Progenitor cell of endocrine pancreas (in vitro differentiated cells): ENCODE measurements at regions not wholly inside any gene's neighbourhood (a gene's known extent, or its start where the extent isn't known, plus 50 kb on each side); places are given as distances from the start of the nearest gene placed in this dataset.

Source experiments
- DNase-seq: peaks from one replicate; pipeline ENCODE4 v3.0.0; 2021; ENCODE audit warnings: low spot score; ENCODE audit not compliant: unreplicated experiment
- H3K27ac Mint-ChIP-seq: 2 replicates; pipeline ENCODE4 v1.8.0; 2021; ENCODE audit warnings: mild to moderate bottlenecking, moderate library complexity, mixed read lengths
- H3K27me3 Mint-ChIP-seq: 2 replicates; pipeline ENCODE4 v1.8.0; 2021; ENCODE audit warnings: mixed read lengths
- H3K36me3 Mint-ChIP-seq: 2 replicates; pipeline ENCODE4 v1.8.0; 2022; ENCODE audit warnings: mixed read lengths; ENCODE audit not compliant: insufficient read depth
- H3K4me1 Mint-ChIP-seq: 2 replicates; pipeline ENCODE4 v1.8.0; 2021; ENCODE audit warnings: low read depth, mixed read lengths
- H3K4me3 Mint-ChIP-seq: 2 replicates; pipeline ENCODE4 v1.8.0; 2021; ENCODE audit warnings: low read depth, mild to moderate bottlenecking, moderate library complexity, mixed read lengths
- H3K9me3 Mint-ChIP-seq: 2 replicates; pipeline ENCODE4 v1.8.0; 2021; ENCODE audit warnings: low read depth, mixed read lengths
- TF ChIP-seq, protein P1 (sequence below): fragments of 200-600 bp; sonication (generic); IDR thresholded peaks from one replicate; pipeline ENCODE4 v1.5.0; 2021; ENCODE audit warnings: antibody characterized with exemption, mild to moderate bottlenecking; ENCODE audit not compliant: unreplicated experiment

DNA sequence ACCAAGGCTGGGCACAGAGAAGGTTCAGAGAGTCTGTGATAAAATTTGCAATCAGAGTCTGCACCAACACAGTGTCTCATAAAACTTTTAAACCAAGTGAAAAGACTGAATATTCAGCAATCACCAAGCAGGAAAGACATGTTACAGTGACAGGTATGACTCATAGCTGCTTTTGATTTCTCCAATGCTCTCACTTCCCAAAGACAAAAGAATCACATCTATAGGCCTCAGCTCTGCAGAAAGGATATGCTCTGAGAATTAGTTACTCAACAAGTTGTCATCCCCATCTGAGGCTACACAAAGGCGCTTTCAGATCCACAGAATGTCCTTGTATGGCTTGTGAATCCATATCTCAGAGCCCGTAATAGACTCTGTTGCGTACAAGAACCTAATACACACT, 92.5 kb downstream of the KCNF1 start:
- H3K4me3 Mint-ChIP-seq = no peak overlapping the region
- H3K4me1 Mint-ChIP-seq = no peaks in the 10 kb centered on the region
- peaks cover 1% of the 10 kb centered on the region for H3K36me3 Mint-ChIP-seq
- TF ChIP-seq, protein P1, sequence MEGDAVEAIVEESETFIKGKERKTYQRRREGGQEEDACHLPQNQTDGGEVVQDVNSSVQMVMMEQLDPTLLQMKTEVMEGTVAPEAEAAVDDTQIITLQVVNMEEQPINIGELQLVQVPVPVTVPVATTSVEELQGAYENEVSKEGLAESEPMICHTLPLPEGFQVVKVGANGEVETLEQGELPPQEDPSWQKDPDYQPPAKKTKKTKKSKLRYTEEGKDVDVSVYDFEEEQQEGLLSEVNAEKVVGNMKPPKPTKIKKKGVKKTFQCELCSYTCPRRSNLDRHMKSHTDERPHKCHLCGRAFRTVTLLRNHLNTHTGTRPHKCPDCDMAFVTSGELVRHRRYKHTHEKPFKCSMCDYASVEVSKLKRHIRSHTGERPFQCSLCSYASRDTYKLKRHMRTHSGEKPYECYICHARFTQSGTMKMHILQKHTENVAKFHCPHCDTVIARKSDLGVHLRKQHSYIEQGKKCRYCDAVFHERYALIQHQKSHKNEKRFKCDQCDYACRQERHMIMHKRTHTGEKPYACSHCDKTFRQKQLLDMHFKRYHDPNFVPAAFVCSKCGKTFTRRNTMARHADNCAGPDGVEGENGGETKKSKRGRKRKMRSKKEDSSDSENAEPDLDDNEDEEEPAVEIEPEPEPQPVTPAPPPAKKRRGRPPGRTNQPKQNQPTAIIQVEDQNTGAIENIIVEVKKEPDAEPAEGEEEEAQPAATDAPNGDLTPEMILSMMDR = no peak
- no peak for DNase-seq
- H3K27me3 Mint-ChIP-seq = no peaks in the 10 kb centered on the region
- H3K9me3 Mint-ChIP-seq = no peaks in the 10 kb centered on the region
- no peak overlapping the region for H3K27ac Mint-ChIP-seq

DNA sequence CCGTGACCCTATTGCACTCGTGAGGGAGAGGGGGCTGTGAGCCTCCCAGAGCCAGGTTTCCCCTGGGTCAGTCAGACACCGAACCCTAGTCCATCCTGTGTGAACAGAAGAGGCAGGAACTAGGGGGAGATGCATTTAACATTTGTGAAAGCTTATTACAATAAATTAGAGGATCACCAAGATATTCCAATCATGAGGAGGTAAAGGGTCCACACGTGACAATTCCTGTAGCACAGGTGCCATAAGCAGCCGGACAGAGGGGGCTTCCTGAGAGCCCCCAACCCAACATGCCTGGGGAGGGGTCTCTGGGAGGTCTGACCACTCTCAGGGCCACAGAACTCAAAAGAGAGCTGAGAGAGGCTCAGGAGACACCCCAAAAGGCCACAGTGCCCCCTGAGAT, 93.3 kb downstream of the KCNF1 start:
- no peaks in the 10 kb centered on the region for H3K4me1 Mint-ChIP-seq
- H3K27me3 Mint-ChIP-seq = no peaks in the 10 kb centered on the region
- no peaks in the 10 kb centered on the region for H3K9me3 Mint-ChIP-seq
- H3K4me3 Mint-ChIP-seq = no peak overlapping the region
- DNase-seq = no peak
- no peak overlapping the region for H3K27ac Mint-ChIP-seq
- TF ChIP-seq, protein P1 = no peak
- H3K36me3 Mint-ChIP-seq = peaks cover 1% of the 10 kb centered on the region

DNA sequence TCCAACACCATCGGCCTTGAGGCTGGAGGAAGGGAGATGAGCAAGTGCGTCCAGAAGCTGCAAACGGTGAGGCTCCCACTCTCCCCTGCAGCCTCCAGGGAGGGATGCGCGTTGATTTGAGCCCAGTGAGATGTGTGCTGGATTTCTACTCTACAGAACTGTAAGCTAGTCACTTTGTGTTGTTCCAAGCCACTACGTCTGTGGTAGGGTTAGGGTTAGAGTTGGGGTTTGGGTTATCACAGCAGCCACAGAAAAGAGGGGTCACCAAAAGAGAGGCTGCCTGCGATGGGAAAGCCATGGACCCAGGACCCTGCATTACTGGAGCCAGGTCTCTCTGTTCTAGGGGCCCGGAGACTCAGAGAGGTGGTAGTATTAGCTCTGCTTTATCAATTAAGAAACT, 94.5 kb downstream of the KCNF1 start:
- no peaks in the 10 kb centered on the region for H3K9me3 Mint-ChIP-seq
- H3K36me3 Mint-ChIP-seq = peaks cover 1% of the 10 kb centered on the region
- H3K4me1 Mint-ChIP-seq = no peaks in the 10 kb centered on the region
- no peak overlapping the region for H3K27ac Mint-ChIP-seq
- no peaks in the 10 kb centered on the region for H3K27me3 Mint-ChIP-seq
- no peak for DNase-seq
- H3K4me3 Mint-ChIP-seq = no peak overlapping the region
- TF ChIP-seq, protein P1 = no peak

DNA sequence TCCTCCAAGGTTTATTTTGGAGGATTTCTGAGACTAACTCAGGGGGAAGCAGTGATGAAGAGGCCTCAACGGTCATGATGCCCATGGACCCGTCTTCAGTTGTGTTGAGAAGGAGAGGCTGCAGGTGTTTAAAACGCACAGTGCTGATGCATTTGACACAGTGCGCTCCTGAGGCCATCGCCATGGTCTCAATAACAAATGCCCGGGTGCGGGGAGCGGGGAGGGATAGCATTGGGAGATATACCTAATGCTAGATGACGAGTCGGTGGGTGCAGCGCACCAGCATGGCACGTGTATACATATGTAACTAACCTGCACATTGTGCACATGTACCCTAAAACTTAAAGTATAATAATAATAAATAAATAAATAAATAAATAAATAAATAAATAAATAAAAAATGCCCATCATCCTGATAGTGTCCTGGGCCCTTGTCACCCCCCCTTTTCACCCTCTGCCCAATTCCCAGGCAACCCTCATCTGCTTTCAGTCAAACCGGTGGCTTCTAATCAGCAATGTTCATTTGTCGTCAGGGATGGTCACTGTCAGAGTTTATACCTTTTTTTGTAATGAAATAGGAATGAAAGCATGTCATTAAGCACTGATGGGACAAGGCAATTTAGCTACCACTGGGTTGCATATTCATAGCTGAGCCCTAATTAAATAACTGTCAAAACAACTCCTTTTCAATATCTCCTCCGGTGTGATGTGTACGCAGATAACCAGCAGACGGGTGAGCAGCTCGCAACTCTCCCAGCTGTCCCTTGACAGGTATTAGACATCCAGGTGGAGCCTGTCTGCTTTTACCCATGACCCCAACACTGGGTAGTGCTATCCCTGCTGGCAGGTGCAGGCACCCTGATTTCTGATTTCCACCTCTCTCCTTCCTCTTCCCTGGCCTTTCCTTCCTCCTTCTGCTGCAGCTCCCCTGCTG, 95.9 kb downstream of the KCNF1 start:
- H3K9me3 Mint-ChIP-seq = no peaks in the 10 kb centered on the region
- no peaks in the 10 kb centered on the region for H3K4me1 Mint-ChIP-seq
- no peak overlapping the region for H3K27ac Mint-ChIP-seq
- no peak overlapping the region for H3K4me3 Mint-ChIP-seq
- no peaks in the 10 kb centered on the region for H3K27me3 Mint-ChIP-seq
- no peaks in the 10 kb centered on the region for H3K36me3 Mint-ChIP-seq
- TF ChIP-seq, protein P1 = no peak
- DNase-seq = no peak

DNA sequence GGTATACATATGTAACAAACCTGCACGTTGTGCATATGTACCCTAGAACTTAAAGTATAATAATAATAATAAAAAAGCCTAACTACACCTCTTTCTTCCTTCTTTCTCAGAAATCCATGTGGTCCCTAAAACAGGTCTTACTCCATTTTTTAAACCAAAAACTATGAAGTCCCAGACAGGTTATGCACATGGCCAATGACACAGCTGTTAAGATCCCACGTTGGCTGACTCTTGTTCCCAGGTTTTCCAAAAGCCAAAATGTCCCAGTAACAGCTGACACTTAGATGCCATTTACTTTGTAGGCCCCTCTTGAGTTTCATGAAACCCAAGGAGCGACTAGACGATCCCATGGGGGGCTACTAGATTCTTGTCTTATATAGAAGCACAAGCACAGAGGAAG, 97.0 kb downstream of the KCNF1 start:
- TF ChIP-seq, protein P1 = no peak
- Mint-ChIP-seq H3K36me3 (no peaks in the 10 kb centered on the region), H3K27ac (no peak overlapping the region), H3K4me1 (no peaks in the 10 kb centered on the region), H3K27me3 (no peaks in the 10 kb centered on the region), H3K4me3 (no peak overlapping the region), H3K9me3 (no peaks in the 10 kb centered on the region)
- no peak for DNase-seq
